HG03469 (cell line): ENCODE measurements at regions not wholly inside any gene's neighbourhood (a gene's known extent, or its start where the extent isn't known, plus 50 kb on each side); places are given as distances from the start of the nearest gene placed in this dataset.
"Not testable (repeated sequence)": the region's sequence is repeated elsewhere in the genome, so short reads cannot be mapped to it uniquely, and the experiment has no call there.

Experiments
- ATAC-seq: cut with Tn5 transposase; IDR thresholded peaks from one replicate; pipeline ENCODE4 v1.9.1; 2021; ENCODE audit warnings: mild to moderate bottlenecking, moderate library complexity, moderate number of reproducible peaks; ENCODE audit not compliant: unreplicated experiment

DNA sequence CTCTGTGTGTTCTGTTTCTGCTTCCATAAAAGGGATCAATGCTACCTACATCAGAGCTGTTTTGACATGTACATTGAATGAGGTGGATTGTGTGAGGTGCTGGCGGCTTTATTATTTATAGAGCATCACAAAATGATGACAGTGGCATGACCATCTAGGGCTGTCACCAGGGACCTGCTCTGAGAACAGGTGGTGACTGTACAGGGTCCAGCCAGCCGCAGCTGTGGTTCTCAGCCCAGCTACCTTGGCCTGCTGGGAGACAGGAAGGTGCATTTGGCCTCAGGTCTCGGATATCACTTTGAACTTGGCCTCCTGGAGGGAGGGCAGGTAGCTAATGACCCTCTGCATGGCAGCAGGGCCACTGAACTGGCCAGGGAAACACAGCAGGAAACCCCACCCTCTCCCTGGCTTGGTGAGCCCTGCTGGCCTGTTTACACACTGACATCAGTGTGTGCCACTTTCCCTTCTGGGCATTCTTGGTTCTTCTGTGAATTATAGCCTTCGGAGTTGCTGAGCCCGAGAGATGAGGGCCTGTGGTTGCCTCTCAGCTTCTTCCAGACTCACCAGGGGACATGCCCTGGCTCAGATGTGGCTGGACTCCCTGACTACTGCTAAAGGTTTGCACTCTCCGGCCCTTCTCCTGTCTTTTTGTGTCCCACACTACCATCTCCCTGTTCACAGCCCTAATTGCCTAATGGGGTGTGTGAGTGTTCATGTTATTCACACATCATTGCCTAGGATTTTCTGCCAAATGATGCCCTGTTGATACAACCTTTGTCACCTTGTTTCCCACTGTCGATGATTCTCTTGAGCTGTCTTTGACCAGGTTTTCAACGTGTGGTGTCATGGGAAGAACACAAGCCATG, 109.2 kb upstream of the RAB12 start:
- no peak for ATAC-seq

DNA sequence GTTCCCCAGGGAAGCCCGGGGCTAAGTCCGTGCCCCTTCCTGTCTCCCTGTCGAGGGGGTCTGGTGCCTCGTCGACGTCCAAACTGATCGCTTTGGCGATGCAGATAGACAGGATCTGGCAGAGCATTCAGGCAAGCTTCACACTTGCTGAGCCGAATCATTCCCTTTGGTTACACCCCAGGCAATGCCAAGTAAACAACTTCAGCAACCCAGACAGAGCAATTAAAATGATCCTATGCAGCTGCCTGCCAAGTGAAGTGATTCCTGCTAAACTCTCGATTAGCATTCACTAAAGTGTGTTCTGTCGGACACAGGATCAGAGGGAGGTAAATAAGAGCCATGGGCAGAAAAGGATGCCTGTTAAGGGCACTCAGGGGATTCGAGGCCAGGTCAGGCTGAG, 108.2 kb upstream of the RAB12 start:
- no peak for ATAC-seq

DNA sequence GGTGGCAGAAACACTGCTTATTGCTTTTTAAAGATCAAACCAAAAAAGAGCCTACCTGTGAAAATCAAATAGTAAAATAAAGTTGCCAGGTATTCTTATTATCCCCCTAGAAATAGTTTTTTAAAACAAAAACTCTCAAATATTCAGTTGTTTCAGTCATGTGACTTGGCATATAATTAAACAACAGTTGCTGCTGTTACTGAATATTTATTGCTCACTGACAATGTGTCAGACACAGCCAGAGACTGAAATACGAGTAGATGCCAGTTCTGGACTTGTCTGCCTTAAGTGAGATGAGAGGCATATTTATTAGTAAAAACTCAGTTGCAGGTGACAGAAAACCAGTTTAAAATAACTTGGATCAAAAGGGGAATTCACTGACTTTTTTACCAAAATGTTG, 106.0 kb upstream of the RAB12 start:
- ATAC-seq, result no peak

DNA sequence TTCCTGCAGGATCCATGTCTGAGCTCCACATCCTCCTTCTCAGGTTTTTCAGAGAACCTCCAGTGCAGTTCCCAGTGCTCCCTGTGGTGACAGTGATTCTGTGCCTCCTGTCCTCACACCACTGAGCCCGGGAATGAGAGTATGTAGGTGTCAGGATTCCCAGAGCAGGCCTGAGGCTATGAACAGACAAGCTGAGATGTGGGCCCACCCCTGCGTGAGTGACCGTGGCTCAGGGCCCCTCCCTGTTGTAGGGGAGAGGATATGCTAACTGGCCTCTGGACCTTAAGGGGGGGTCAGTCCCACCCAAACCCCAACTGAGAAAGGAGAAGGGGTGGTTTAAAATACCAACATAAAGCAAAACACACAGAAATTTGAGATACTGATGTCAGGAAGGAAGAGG, 104.8 kb upstream of the RAB12 start:
- no peak for ATAC-seq

DNA sequence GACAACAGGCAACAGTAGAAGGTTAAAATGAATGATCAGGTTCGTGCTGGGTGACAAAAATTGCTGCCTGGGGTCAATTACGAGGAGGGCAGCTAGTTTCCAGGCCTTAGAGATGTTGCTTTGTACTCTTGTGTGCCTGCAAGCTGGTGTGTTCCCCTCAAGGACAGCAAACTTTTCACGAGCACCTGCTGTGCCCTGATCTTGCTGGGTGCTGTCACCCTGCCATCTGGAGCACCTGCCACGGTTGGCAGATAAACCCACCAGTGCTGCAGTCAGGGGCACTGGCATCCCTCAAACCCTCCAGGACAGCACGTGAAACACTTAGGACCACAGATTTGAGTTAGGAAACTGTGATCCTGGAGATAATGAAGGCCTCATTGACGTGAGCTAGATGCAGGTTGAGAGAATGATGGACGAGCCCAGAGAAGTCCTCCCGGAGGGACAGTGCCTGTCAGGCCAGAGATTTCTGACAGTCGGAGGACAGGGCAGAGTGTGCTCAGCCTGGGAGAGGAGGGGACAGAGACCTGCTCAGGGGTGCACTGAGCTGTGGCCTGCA, 104.3 kb upstream of the RAB12 start:
- ATAC-seq, result no peak

DNA sequence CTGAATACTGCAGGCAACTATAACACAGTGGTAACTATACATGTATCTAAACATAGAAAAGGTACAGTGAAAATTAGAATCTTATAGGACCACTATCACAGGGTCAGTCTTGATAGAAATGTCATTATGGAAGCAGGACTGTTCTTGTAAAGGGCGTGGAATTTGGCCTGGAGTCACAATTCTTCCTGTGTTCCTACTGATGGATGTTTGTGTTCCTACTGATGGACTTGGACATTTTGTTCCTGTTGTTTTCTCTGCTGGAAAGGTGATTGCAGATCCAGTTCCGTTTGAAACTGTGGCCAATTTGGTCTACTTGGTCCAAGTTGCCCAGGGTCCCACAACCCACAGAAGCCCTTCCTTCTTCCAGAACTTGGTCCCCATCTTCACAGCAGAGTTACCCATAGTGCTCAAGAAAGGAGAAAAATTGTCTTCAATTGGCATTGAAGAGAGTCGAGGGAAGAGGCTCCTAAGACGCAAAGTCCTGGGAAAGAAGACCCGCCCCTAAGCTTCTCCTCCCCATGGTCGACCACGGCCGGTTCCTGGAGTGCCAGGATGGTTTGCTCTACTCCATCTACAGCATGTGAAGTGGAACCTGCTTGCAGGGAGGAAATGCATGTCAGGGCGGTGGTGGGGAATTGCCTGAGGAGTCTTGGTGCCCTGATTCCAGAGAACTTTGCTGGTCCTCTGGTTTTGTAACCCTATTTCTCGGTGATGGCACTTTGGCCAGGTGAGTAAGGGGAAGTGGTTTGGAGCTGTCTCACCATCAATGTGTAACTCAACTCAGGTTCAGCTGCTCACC, 102.8 kb upstream of the RAB12 start:
- ATAC-seq, result no peak

DNA sequence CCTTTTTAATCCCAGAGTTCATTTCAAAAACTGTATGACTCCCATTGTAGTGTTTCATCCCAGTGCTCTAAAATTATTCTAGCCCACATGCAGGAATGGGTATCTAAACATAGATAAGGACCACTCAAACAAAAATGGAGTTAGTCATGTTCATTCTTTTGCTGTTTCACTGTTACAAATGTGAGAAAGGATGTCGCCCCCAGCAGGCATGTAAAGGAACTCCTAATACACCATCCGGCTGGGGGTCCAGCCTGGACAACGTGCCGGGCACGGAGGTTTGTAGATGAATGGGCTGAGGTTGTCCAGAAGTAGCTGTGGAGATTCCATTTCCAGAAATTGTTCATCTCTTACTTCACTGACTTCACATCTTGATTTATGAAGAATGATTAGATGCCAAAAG, 101.9 kb upstream of the RAB12 start:
- ATAC-seq, result no peak

DNA sequence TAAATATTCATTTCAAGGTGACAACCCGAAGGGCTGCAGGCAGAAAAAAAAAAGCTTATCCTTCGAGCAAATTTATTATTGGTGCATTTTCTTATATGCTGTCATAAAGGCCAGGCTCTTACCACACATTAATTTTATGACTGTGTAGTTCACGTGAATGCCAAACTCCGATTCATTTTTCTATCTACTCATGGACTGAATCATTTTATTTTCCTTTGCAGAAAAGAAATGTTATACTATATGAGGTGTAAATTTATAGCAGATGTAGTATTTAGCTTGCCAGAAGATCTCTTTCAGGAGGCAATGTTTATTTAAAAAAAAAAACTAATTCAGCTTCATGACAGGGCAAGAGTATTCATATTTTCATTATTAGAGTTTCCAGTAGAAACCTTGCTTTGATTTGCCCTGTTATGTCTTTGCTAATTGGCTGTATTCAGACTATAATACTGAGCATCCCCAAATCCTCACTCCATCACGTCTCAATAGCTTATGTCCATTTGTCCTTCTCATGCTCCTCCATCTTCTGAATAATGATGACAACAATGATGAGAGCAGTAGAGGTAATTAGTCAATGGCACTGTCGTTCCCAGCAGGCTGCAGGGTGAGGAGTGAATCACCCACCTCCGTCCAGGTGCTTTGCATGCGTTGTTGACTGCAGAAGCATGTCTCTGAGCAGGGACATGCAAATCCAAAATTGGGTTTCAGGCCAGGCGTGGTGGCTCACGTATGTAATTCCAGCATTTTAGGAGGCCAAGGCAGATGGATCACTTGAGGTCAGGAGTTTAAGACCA, 101.1 kb upstream of the RAB12 start:
- ATAC-seq, result no peak

DNA sequence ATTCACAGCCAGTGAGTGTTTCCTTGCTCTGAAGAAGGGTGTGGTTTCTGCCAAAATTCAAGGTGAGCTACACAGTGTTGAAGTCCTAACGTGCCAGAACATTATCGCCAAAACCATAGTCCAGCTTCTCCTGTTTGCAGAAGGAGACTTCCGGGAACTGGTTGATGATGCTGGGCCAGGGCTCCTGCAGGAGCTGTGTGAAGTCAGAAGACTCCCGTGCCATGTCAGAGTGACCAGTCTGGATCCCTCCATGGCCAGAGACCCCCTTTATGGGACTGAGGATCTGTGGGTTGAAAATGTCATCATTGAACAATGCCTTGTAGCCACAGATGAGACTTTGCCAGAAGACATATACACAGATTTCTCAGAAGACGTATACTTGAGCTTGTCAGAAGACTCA, 96.0 kb upstream of the RAB12 start:
- ATAC-seq, result no peak

DNA sequence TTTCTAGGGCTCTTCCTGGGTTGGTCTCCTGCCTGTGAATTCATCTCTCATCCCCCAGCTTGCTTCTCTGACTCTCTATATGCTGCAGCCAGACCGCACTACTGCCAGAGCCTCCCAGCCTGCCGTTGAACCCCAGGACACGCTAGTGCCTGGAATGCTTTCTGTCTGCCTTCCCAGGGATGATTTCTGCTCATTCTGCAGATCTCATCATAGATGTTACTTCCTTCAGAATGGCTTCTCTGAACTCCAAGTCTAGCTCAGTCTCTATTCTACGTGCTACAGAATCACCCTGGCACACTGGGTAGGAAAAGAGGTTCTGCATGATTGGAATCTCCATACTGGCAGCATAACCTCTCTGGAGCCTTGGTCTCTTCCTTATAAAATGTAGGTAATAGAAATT, 94.8 kb upstream of the RAB12 start:
- ATAC-seq, result no peak

DNA sequence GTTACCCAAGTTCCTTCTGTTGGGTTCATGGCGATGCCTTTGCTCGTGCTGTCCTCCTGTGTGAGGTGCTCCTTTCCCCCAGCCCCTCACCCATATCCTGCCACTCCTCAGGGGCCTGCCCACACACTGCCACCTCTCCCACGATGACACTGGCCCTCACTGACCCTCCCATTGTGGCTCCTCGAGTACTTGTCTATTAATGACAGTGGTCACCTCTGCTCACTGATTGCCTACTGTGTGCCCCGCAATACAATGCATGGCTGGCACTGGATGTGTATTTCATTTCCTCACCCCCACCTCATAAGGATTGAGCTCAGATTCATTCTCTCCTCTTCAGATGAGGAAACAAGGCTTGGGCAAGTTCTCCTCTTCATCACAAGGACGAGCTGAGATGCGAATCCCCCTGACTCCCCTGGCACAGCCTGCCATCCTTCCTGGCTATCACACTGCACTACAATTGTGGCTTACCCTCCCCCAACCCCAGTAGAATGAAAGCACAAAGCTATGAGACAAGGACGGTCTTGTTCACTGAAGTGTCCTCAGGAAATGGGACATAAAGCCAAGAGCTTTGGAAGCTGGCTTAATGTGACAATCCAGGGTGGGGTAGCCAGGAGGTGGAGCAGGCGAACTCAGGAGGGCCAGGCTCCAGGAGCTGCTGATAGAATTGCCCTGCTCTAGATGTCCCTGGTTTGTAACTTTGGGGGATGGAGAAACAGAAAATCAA, 93.9 kb upstream of the RAB12 start:
- no peak for ATAC-seq

DNA sequence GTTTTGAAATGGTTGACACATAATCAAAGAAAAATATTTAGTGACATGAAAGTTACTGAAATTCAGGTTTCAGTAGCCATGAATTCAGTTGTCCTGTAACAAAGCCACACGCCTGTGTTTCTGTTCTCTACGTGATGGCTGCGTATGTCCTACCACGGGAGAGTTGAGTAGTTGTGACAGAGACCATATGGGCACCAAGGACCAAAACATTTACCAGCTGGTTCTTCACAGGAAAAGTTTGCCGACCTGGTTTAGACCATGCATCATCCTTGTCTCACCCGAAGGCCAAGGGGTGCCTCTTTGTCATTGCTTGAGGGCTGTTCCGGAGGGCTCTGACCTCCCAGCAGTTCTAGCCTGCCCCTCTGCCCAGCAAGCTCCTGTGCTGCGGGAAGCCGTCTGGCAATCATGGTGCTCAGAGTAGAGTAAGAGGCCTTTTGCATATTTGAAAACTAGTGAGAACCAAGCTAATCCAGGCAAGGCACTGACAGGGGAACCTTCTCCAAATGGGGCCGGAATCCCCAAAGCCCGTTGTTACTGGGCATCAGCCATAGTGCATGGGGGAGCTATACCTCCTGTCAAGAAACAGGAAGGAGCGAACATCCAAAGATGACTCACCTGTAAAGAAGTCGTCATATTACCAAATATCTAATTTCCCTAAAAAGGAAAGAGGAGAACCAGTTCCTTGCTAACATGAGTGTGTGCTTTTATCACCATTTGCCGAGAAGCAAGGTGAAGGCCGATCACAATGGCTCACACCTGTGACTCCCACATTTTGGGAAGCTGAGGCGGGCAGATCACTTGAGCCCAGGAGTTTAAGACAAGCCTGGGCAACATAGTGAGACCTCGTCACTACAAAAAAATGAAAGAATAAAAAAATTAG, 92.6 kb upstream of the RAB12 start:
- ATAC-seq, result no peak

DNA sequence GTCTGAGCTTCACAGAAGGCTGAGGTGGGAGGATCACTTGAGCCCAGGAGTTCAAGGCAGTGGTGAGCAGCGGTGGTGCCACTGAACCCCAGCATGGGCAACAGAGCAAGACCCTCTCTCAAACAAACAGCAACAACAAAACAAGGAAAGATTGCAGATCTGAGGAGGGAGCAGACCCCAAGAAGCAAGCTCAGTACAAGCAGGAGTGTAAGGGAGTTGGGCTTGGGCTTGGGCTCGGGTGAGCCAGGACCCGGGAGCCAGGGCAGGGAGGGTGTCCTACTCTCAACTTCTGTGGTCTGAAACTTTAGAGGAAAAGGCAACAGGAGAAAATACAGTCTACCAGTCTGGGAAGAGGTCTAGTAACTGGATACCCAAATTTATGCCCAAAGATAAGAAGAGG, 92.0 kb upstream of the RAB12 start:
- no peak for ATAC-seq

DNA sequence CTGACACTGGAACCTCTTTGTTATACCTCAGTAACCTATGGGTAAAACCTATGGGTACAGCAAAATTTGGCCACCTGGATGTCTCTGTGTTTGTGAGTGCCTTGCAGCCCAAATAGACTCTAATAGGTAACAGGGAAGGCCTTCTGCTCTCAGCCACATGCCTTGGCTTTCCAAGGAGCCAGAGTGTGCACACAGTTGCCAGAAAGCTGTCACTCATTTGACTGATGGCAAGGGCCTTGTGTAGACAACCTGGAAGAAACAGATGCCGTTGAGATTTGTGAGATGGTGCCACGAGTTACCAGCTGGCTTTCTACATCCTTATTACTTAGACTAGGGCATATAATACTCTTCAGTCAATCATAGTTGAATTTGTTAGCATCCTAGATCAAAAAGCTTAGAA, 90.1 kb upstream of the RAB12 start:
- ATAC-seq, result no peak

DNA sequence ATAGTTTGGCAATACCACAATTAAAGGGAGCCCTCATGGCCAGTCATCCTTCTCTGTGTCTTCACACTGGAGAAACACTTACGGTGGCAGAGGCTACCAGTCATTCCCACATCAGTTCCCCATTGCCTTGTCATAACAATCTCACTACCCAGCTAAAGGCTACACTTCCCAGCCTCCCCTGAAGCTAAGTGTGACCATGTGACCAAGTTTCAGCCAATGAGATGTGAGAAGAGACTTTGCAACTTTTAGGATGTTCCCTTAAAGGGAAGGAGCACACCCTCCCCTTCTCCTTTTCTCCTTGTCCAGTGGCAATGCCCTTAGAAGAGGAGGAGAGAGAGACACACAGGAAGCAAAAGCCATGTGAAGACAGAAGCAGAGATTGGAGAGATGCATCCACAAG, 89.0 kb upstream of the RAB12 start:
- ATAC-seq, result no peak

DNA sequence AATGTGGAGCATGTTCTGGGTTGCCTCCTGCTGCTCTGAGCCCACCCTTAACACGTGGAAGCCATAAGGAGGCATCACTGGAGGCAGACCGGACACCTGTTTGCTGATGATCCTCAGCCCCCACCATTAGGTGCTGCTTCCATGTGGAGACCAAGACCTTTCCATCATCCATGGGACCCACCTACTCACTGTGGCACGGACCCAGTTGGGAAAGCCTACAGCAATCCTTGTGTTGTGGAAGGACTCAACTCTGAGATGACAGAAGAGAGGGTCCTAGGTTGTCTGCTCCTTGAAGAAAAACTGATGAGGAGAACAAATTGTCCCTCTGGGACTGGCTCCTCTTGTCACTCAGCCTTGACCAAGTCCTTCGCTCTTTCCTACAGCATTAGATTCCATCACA, 86.5 kb upstream of the RAB12 start:
- no peak for ATAC-seq

DNA sequence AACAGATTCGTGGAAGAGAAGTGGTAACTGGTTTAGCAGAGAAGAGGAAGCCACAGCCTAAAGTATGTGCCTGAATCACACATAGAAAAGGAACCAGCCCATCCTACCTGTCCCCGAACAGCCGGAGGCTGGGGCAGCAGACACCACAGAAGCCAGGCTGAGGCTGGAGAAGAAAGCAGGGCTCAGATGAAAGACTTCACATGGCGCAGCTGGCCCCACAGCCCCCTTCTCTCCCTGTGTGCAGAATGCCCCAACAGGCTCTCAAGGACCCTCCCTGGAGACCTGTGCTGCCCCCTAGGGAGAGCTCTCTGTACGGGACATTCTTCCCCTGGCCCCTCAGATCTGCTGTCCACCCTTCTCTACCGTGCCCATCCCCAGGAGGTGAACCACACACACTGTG, 83.5 kb upstream of the RAB12 start:
- no peak for ATAC-seq

DNA sequence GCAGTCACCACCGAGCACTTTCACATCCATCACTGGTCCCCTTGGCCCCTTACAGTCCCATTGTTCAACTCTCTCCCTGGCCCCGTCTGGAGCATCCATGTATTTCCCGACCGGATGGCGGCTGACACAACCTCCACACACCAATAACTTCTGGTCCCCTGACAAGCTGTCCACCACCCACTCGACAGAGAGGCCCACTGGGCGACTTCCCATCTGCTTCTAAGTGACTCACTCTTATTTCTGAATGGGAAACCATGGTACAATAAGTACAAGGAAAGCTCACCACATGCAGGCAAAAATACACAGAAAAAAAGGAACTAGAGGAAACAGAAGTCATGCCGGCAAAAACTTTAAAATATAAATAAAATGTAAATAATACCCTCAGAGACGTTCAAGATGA, 82.9 kb upstream of the RAB12 start:
- ATAC-seq, result no peak

DNA sequence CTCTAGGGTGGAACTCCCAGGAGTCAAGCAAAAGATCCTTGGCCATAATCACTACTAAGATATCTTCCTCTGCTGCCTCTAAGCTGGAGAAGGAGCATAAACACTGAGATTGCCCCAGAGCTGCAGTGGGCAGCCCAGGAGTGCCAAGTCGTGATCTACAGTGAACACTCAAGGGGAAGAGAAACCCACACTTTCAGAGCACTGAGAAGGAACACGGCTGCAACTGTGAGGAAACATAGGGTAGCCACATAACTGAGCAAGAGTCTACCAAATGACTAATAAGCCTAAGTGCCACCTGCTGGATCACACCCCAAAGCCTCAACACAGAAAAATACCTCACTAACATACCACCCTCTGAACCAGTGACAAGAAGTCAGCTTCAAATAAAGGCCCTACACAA, 79.6 kb upstream of the RAB12 start:
- ATAC-seq, result no peak

DNA sequence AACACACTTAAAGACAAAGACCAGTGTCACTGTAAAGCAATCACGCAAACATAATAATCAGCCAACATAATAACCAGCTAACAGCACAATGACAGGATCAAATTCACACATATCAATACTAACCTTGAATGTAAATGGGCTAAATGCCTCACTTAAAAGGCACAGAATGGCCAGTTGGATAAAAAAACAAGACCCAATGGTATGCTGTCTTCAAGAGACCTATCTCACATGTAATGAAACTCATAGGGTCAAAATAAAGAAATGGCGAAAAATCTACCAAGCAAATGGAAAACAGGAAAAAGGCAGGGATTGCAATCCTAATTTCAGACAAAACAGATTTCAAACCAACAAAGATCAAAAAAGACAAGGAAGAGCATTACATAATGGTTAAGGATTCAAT, 78.2 kb upstream of the RAB12 start:
- not testable (repeated sequence) for ATAC-seq
